A673 (cell line): ENCODE measurements at regions not wholly inside any gene's neighbourhood (a gene's known extent, or its start where the extent isn't known, plus 50 kb on each side); places are given as distances from the start of the nearest gene placed in this dataset.

Experiments used
- BruUV-seq: library from RNA; stranded (reverse); fragments of 400-500 nt; replicated peaks from 2 replicates; lab custom pipeline; 2021; lab: Mats Ljungman, UMichigan
- CTCF ChIA-PET: fragments of 300-600 bp; sonication (Branson Sonifier 250); formaldehyde crosslinking; loops from one replicate; lab custom pipeline; 2022; ENCODE audit warnings: antibody characterized with exemption; lab: Charles Lee
- POLR2A ChIA-PET: fragments of 300-600 bp; sonication (Branson Sonifier 250); formaldehyde crosslinking; loops from one replicate; lab custom pipeline; 2022; ENCODE audit warnings: antibody characterized with exemption; ENCODE audit not compliant: low non-redundant PET; lab: Charles Lee
- DNase-seq: peaks from one replicate; pipeline ENCODE4 v3.0.0-alpha.2; 2015; ENCODE audit warnings: low spot score
- H3K27ac ChIP-seq: fragments of 200-600 bp; sonication (generic); 2 replicates; pipeline ENCODE4 v1.5.1; 2016; ENCODE audit warnings: mixed run types, low read depth, mild to moderate bottlenecking, mixed read lengths, antibody characterized with exemption, low read length; ENCODE audit not compliant: poor library complexity, severe bottlenecking
- H3K27me3 ChIP-seq: fragments of 200-600 bp; sonication (generic); replicated peaks from 2 replicates; pipeline ENCODE4 v1.6.1; 2017; ENCODE audit warnings: mixed run types, low read depth, mild to moderate bottlenecking, mixed read lengths, antibody characterized with exemption, low read length; ENCODE audit not compliant: insufficient read depth, poor library complexity
- H3K36me3 ChIP-seq: fragments of 200-600 bp; sonication (generic); 2 replicates; pipeline ENCODE4 v1.6.1; 2016; ENCODE audit warnings: mixed run types, mild to moderate bottlenecking, mixed read lengths, antibody characterized with exemption, low read length; ENCODE audit not compliant: insufficient read depth, poor library complexity, severe bottlenecking
- H3K4me1 ChIP-seq: fragments of 200-600 bp; sonication (generic); 2 replicates; pipeline ENCODE4 v1.6.1; 2017; ENCODE audit warnings: mixed run types, mild to moderate bottlenecking, mixed read lengths, antibody characterized with exemption, low read length; ENCODE audit not compliant: insufficient read depth, poor library complexity, severe bottlenecking
- H3K4me3 ChIP-seq: fragments of 200-600 bp; sonication (generic); 2 replicates; pipeline ENCODE4 v1.5.1; 2016; ENCODE audit warnings: low read depth, mixed run types, mild to moderate bottlenecking, mixed read lengths, low read length; ENCODE audit not compliant: poor library complexity, severe bottlenecking
- H3K9me3 ChIP-seq: fragments of 200-600 bp; sonication (generic); 2 replicates; pipeline ENCODE4 v1.6.1; 2016; ENCODE audit warnings: mixed run types, low read depth, mild to moderate bottlenecking, mixed read lengths, antibody characterized with exemption, low read length; ENCODE audit not compliant: poor library complexity, severe bottlenecking
- EZH2 ChIP-seq: fragments of 200-600 bp; sonication (generic); IDR thresholded peaks from 2 replicates; pipeline ENCODE4 v1.6.1; 2017; ENCODE audit warnings: borderline replicate concordance, low read depth, mild to moderate bottlenecking, mixed read lengths, antibody characterized with exemption, low read length; ENCODE audit not compliant: poor library complexity, severe bottlenecking
- intact Hi-C: fragments of 100-400 bp; cut with micrococcal nuclease; formaldehyde crosslinking; loops from one replicate; pipeline ENCODE4 v1.10.0; 2022; ENCODE audit not compliant: unreplicated experiment
- TF ChIP-seq, protein P1 (sequence below): fragments of 300-800, 200-600 bp; sonication (generic); conservative IDR thresholded peaks from 2 replicates; pipeline ENCODE4 v1.5.1; 2017; ENCODE audit warnings: low read depth, mild to moderate bottlenecking, antibody characterized with exemption, low read length, moderate library complexity, mixed read lengths

- ChIA-PET CTCF (no interaction called here), POLR2A (no interaction called here)
- Histone ChIP-seq H3K9me3 (no peaks in the 10 kb centered on the region), H3K4me1 (peaks cover 42% of the 10 kb centered on the region), H3K36me3 (no peaks in the 10 kb centered on the region), H3K27ac (no peak overlapping the region), H3K4me3 (peak overlapping the region; percentile 32), H3K27me3 (no peaks in the 10 kb centered on the region)
- no TSS peak for BruUV-seq
- no peak for TF ChIP-seq EZH2
- TF ChIP-seq, protein P1, sequence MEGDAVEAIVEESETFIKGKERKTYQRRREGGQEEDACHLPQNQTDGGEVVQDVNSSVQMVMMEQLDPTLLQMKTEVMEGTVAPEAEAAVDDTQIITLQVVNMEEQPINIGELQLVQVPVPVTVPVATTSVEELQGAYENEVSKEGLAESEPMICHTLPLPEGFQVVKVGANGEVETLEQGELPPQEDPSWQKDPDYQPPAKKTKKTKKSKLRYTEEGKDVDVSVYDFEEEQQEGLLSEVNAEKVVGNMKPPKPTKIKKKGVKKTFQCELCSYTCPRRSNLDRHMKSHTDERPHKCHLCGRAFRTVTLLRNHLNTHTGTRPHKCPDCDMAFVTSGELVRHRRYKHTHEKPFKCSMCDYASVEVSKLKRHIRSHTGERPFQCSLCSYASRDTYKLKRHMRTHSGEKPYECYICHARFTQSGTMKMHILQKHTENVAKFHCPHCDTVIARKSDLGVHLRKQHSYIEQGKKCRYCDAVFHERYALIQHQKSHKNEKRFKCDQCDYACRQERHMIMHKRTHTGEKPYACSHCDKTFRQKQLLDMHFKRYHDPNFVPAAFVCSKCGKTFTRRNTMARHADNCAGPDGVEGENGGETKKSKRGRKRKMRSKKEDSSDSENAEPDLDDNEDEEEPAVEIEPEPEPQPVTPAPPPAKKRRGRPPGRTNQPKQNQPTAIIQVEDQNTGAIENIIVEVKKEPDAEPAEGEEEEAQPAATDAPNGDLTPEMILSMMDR = no peak
- DNase-seq = peak; percentile 52
- intact Hi-C loops = no loop called here
Observed at GRCh38 chr10:105837951-105838350, 1196.9 kb downstream of the SORCS3 start.

DNA sequence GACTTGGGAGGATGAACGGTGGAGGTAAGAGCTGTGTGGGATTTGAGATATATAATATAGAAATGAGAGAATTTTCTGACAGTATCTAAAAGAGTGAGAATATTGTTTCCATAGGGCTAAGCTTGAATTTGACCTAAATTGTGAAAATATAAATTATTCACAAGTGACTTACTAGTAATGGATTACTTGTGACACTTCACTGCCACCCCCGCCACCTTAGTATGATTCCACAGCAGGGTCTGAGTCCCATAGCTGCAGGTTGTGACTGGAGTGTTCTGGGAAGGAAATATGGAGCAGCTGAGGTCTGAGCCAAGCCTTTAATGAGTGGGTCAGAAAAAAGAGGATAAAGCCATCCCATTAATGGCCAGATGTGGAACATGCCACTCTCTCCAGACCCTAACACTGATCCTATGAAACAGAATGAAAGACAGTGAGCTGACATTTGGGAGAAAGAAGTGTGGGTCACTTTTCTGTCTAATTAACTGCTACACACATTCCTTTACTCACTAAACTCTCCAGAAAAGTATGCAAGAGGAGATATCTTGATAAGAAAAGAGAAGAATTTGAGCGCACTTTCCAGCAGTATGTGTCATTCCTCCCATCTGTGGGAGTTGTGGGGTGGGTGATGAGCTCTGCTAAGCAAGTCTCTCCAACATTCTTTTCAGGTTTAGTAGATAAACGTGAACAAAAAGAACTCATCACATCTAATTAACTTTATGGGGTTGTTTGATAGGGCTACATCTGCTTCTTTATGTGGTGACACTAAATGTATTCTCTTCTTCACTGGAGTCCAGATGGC, 1193.4 kb downstream of the SORCS3 start:
- intact Hi-C loops = no loop called here
- TF ChIP-seq, protein P1 = no peak
- no peak for TF ChIP-seq EZH2

GRCh38 chr10:105827133-105827532, 1186.0 kb downstream of the SORCS3 start:
- Histone ChIP-seq H3K27me3 (no peaks in the 10 kb centered on the region), H3K4me1 (no peaks in the 10 kb centered on the region), H3K4me3 (no peak overlapping the region), H3K27ac (no peak overlapping the region), H3K9me3 (peaks cover 4% of the 10 kb centered on the region), H3K36me3 (no peaks in the 10 kb centered on the region)
- ChIA-PET POLR2A (no interaction called here), CTCF (no interaction called here)
- intact Hi-C loops = no loop called here
- no TSS peak for BruUV-seq
- TF ChIP-seq EZH2 = no peak
- TF ChIP-seq, protein P1 = no peak
- no peak for DNase-seq

More for the DNA sequence above, 1193.4 kb downstream of the SORCS3 start:
- H3K36me3 ChIP-seq = no peaks in the 10 kb centered on the region
- CTCF ChIA-PET = no interaction called here
- BruUV-seq = no TSS peak
- H3K9me3 ChIP-seq = no peaks in the 10 kb centered on the region
- no peaks in the 10 kb centered on the region for H3K27me3 ChIP-seq
- no peak overlapping the region for H3K27ac ChIP-seq
- H3K4me3 ChIP-seq = no peak overlapping the region
- peaks cover 12% of the 10 kb centered on the region for H3K4me1 ChIP-seq
- peak; percentile 40 for DNase-seq
- POLR2A ChIA-PET = no interaction called here
